ENCODE measurements at regions not wholly inside any gene's neighbourhood (a gene's known extent, or its start where the extent isn't known, plus 50 kb on each side); places are given as distances from the start of the nearest gene placed in this dataset.

- TF ChIP-seq, protein P1, sequence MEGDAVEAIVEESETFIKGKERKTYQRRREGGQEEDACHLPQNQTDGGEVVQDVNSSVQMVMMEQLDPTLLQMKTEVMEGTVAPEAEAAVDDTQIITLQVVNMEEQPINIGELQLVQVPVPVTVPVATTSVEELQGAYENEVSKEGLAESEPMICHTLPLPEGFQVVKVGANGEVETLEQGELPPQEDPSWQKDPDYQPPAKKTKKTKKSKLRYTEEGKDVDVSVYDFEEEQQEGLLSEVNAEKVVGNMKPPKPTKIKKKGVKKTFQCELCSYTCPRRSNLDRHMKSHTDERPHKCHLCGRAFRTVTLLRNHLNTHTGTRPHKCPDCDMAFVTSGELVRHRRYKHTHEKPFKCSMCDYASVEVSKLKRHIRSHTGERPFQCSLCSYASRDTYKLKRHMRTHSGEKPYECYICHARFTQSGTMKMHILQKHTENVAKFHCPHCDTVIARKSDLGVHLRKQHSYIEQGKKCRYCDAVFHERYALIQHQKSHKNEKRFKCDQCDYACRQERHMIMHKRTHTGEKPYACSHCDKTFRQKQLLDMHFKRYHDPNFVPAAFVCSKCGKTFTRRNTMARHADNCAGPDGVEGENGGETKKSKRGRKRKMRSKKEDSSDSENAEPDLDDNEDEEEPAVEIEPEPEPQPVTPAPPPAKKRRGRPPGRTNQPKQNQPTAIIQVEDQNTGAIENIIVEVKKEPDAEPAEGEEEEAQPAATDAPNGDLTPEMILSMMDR (IDR thresholded peaks at IDR 0.05; ENCODE audit: borderline replicate concordance, insufficient read depth, low read depth, low read length) = no peak
- H3K4me3 ChIP-seq (ENCODE audit: low read depth, low read length) = no peak overlapping the region
Observed at GRCh38 chr12:61107118-61107517, 1153.1 kb upstream of the USP15 start.

GRCh38 chr12:61111218-61111617 lies 1149.0 kb upstream of the USP15 start:
- TF ChIP-seq, protein P1 (IDR thresholded peaks at IDR 0.05; ENCODE audit: borderline replicate concordance, insufficient read depth, low read depth, low read length) = no peak
- H3K4me3 ChIP-seq (ENCODE audit: low read depth, low read length) = no peak overlapping the region

- TF ChIP-seq, protein P1 (IDR thresholded peaks at IDR 0.05; ENCODE audit: borderline replicate concordance, insufficient read depth, low read depth, low read length) = no peak
- no peak overlapping the region for H3K4me3 ChIP-seq (ENCODE audit: low read depth, low read length)
Observed at GRCh38 chr12:61137677-61138414, 1122.4 kb upstream of the USP15 start.

- H3K4me3 ChIP-seq (ENCODE audit: low read depth, low read length) = no peak overlapping the region
- TF ChIP-seq, protein P1 (IDR thresholded peaks at IDR 0.05; ENCODE audit: borderline replicate concordance, insufficient read depth, low read depth, low read length) = no peak
Observed at GRCh38 chr12:61138415-61138759, 1121.8 kb upstream of the USP15 start.

DNA sequence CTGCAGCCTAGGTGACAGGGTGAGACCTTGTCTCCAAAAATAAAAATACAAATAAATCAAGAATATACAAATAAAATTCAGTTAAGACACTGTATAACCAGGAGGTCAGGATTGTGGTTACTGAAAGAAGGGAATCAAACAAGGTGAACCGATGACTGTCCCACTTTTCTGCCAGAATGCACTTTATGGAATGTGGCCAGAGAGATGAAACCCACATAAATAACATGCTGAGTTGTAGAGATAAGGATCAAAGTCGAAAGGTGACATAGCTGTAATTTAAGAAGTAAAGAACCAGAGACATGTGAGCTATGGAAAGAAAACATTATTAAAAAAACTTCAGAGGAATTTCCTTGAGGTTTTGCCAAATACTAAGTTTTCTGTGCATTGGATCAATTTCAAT lies 1098.2 kb upstream of the USP15 start:
- H3K4me3 ChIP-seq (ENCODE audit: low read depth, low read length) = no peak overlapping the region
- TF ChIP-seq, protein P1 (IDR thresholded peaks at IDR 0.05; ENCODE audit: borderline replicate concordance, insufficient read depth, low read depth, low read length) = no peak

DNA sequence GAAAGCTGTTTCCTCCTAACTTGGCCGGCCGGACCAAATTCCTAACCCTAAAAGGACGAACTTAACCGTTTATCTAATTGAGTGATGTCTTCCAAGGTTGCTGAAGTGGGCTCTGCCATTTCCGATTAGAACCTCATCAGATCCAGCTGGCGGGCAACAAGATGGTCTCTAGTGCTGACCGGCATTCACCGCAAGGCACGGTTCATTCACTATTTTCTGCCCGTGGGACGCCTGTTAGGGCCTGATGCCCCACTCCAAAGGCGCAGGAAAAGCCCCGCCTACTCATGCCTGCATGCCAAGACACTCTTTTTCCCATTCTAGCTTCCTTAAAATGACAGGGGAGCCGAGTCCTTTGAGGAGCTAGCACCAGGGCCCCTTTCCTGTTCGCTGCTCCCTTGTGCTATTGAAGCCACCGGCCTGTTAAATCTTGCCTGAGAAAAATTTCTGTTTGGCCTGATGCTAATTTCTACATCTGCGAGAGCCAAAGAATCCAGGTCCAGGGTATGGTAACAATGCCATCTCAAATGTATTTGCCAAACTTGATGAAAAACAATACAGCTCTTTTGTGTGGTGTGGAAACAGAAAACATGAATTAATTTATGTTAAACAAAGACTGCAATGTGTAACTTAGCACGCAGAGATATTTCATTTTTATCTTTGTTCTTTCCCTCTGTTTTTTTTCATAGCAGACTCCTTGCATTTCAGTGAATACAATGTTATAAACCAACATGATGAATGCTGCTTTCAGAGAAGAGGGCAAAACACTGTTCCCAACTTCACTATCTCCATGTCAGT lies 1071.2 kb upstream of the USP15 start:
- TF ChIP-seq, protein P1 (IDR thresholded peaks at IDR 0.05; ENCODE audit: borderline replicate concordance, insufficient read depth, low read depth, low read length) = no peak
- H3K4me3 ChIP-seq (ENCODE audit: low read depth, low read length) = no peak overlapping the region

- TF ChIP-seq, protein P1 (IDR thresholded peaks at IDR 0.05; ENCODE audit: borderline replicate concordance, insufficient read depth, low read depth, low read length) = no peak
- H3K4me3 ChIP-seq (ENCODE audit: low read depth, low read length) = no peak overlapping the region
Observed at GRCh38 chr12:61213646-61214045, 1046.6 kb upstream of the USP15 start.

Data from GM12875 (cell line).